CD14-positive monocyte (primary cell): ENCODE measurements at regions not wholly inside any gene's neighbourhood (a gene's known extent, or its start where the extent isn't known, plus 50 kb on each side); places are given as distances from the start of the nearest gene placed in this dataset.

Source experiments
- DNase-seq, 3 donors: peaks; one replicate each; pipeline ENCODE4 v3.0.0-alpha.2; 2011 to 2022
- H2AFZ ChIP-seq: 2 replicates; pipeline ENCODE4 v1.6.0; 2012; ENCODE audit warnings: mild to moderate bottlenecking, low read depth, low read length, inconsistent platforms; ENCODE audit not compliant: insufficient read depth, poor library complexity, severe bottlenecking
- H3K27ac ChIP-seq, 2 donors: 1 replicate in 1 of 2; 2 replicates in 1 of 2; pipeline ENCODE4 v1.5.1; 2012 to 2013; ENCODE audit warnings: low read length in 2 of 2, control low read depth in 1 of 2, inconsistent platforms in 1 of 2, low read depth in 1 of 2, mild to moderate bottlenecking in 1 of 2
- H3K27me3 ChIP-seq, 2 donors: one replicate each; pipeline versions ENCODE4 v1.6.0 to v1.6.1; 2011 to 2013; ENCODE audit warnings: low read length in 2 of 2; ENCODE audit not compliant: control insufficient read depth in 2 of 2, insufficient read depth in 2 of 2
- H3K36me3 ChIP-seq, 2 donors: replicated peaks in 1 of 2; 1 replicate in 1 of 2; 2 replicates in 1 of 2; pipeline versions ENCODE4 v1.5.1 to v1.6.1; 2012 to 2013; ENCODE audit warnings: low read length in 2 of 2, control low read depth in 1 of 2, inconsistent platforms in 1 of 2, mild to moderate bottlenecking in 1 of 2; ENCODE audit not compliant: insufficient read depth in 2 of 2, control insufficient read depth in 1 of 2
- H3K4me1 ChIP-seq, 2 donors: 1 replicate in 1 of 2; 2 replicates in 1 of 2; pipeline versions ENCODE4 v1.5.1 to v1.6.1; 2012 to 2013; ENCODE audit warnings: low read length in 2 of 2, control low read depth in 1 of 2, inconsistent platforms in 1 of 2, mild to moderate bottlenecking in 1 of 2, moderate library complexity in 1 of 2; ENCODE audit not compliant: insufficient read depth in 2 of 2, control insufficient read depth in 1 of 2
- H3K4me2 ChIP-seq: replicated peaks from 2 replicates; pipeline ENCODE3; 2012; ENCODE audit warnings: low read length, moderate library complexity, mild to moderate bottlenecking; ENCODE audit not compliant: poor library complexity, severe bottlenecking; ENCODE audit errors: extremely low read depth
- H3K4me3 ChIP-seq, 3 experiments: fragments of 200-600 bp in 1 of 3; sonication (generic) in 1 of 3; replicated peaks in 1 of 3; 1 replicate in 2 of 3; 2 replicates in 1 of 3; pipeline ENCODE4 v1.5.1; 2011 to 2013; ENCODE audit warnings: low read length in 3 of 3, mild to moderate bottlenecking in 3 of 3, control low read depth in 2 of 3, low read depth in 2 of 3, inconsistent platforms in 1 of 3, moderate library complexity in 1 of 3
- H3K79me2 ChIP-seq: 2 replicates; pipeline ENCODE4 v1.6.0; 2012; ENCODE audit warnings: mild to moderate bottlenecking, control low read depth, inconsistent platforms, low read length, moderate library complexity; ENCODE audit not compliant: insufficient read depth
- H3K9ac ChIP-seq: 2 replicates; pipeline ENCODE4 v1.6.0; 2017; ENCODE audit warnings: low read length, mild to moderate bottlenecking; ENCODE audit not compliant: insufficient read depth, poor library complexity, severe bottlenecking
- H3K9me3 ChIP-seq, 2 donors: replicated peaks in 1 of 2; 1 replicate in 1 of 2; 2 replicates in 1 of 2; pipeline versions ENCODE4 v1.5.1 to v1.6.1; 2012 to 2013; ENCODE audit warnings: low read length in 2 of 2, control low read depth in 1 of 2; ENCODE audit not compliant: control insufficient read depth in 1 of 2, insufficient read depth in 1 of 2
- H4K20me1 ChIP-seq: 2 replicates; pipeline ENCODE4 v1.6.0; 2012; ENCODE audit warnings: mild to moderate bottlenecking, low read length, control low read depth, moderate library complexity; ENCODE audit not compliant: insufficient read depth
- H3K27ac Mint-ChIP-seq, 7 donors: one replicate each; pipeline ENCODE4 v1.8.0; 2020; ENCODE audit warnings: mild to moderate bottlenecking in 7 of 7, mixed read lengths in 7 of 7, moderate library complexity in 6 of 7, inconsistent platforms in 2 of 7
- H3K27me3 Mint-ChIP-seq, 3 donors: one replicate each; pipeline ENCODE4 v1.8.0; 2021 to 2022; ENCODE audit warnings: low read depth in 3 of 3, mild to moderate bottlenecking in 3 of 3, mixed read lengths in 3 of 3, moderate library complexity in 3 of 3, inconsistent platforms in 1 of 3
- H3K36me3 Mint-ChIP-seq, 2 donors: one replicate each; pipeline ENCODE4 v1.8.0; 2020; ENCODE audit warnings: mixed read lengths in 2 of 2, inconsistent platforms in 1 of 2, mild to moderate bottlenecking in 1 of 2
- H3K4me1 Mint-ChIP-seq: one replicate; pipeline ENCODE4 v1.8.0; 2020; ENCODE audit warnings: mild to moderate bottlenecking, mixed read lengths
- H3K4me3 Mint-ChIP-seq, 2 donors: one replicate each; pipeline ENCODE4 v1.8.0; 2020; ENCODE audit warnings: mild to moderate bottlenecking in 2 of 2, mixed read lengths in 2 of 2, moderate library complexity in 1 of 2
- H3K9me3 Mint-ChIP-seq, 7 donors: one replicate each; pipeline ENCODE4 v1.8.0; 2020 to 2022; ENCODE audit warnings: mixed read lengths in 7 of 7, mild to moderate bottlenecking in 6 of 7, moderate library complexity in 6 of 7, inconsistent platforms in 2 of 7
- CTCF ChIP-seq: fragments of 200-600 bp; IDR thresholded peaks from one replicate; pipeline ENCODE4 v1.8.0; 2022; ENCODE audit warnings: antibody characterized with exemption, mild to moderate bottlenecking
- WGBS: methylation state at CpG from one replicate; pipeline ENCODE4 v1.1.5; 2013; ENCODE audit warnings: missing lambda C conversion rate; ENCODE audit not compliant: insufficient coverage; 5-methylcytosine and 5-hydroxymethylcytosine counted together
- intact Hi-C, 2 donors: fragments of 100-400 bp; cut with micrococcal nuclease; formaldehyde crosslinking; loops; one replicate each; pipeline versions ENCODE4 v1.15.0 to v1.15.1; 2023

- Histone ChIP-seq H3K4me1 (no peaks in the 10 kb centered on the region), H3K36me3 (no peaks in the 10 kb centered on the region), H4K20me1 (no peaks in the 10 kb centered on the region), H3K9ac (no peak overlapping the region), H3K27me3 (peaks cover 21 to 30% of the 10 kb centered on the region in 2 donors), H3K4me3 (no peak overlapping the region), H3K27ac (no peak overlapping the region), H2AFZ (no peak overlapping the region), H3K4me2 (no peak overlapping the region), H3K9me3 (peaks cover 0 to 9% of the 10 kb centered on the region in 2 donors), H3K79me2 (no peaks in the 10 kb centered on the region)
- Mint-ChIP-seq H3K4me3 (no peak overlapping the region), H3K4me1 (no peaks in the 10 kb centered on the region), H3K9me3 (peaks cover 0 to 10% (median 8%) of the 10 kb centered on the region in 7 donors), H3K27ac (no peak overlapping the region), H3K36me3 (no peaks in the 10 kb centered on the region), H3K27me3 (peaks cover 18 to 23% (median 19%) of the 10 kb centered on the region in 3 donors)
- no peak for DNase-seq
- no CpG with 5 or more reads among the region's 2 CpGs for WGBS
- intact Hi-C loops = no loop called here
- no peak for TF ChIP-seq CTCF
Measured at GRCh38 chr6:17002123-17002522, 99.7 kb upstream of the STMND1 start.

- WGBS = no CpG with 5 or more reads among the region's 1 CpG
- TF ChIP-seq CTCF = no peak
Measured at GRCh38 chr6:17001188-17001587, 100.7 kb upstream of the STMND1 start.

More at GRCh38 chr6:17001188-17001587, 100.7 kb upstream of the STMND1 start:
- Histone ChIP-seq H2AFZ (no peak overlapping the region), H3K4me2 (no peak overlapping the region), H3K9me3 (peaks cover 0 to 4% of the 10 kb centered on the region in 2 donors), H3K27ac (no peak overlapping the region), H3K4me1 (no peaks in the 10 kb centered on the region), H3K4me3 (no peak overlapping the region), H3K36me3 (no peaks in the 10 kb centered on the region), H3K27me3 (peaks cover 21 to 31% of the 10 kb centered on the region in 2 donors), H3K9ac (no peak overlapping the region), H3K79me2 (no peaks in the 10 kb centered on the region), H4K20me1 (no peaks in the 10 kb centered on the region)
- DNase-seq = no peak
- peaks cover 17 to 23% (median 18%) of the 10 kb centered on the region in 3 donors for H3K27me3 Mint-ChIP-seq
- no peaks in the 10 kb centered on the region for H3K36me3 Mint-ChIP-seq
- H3K4me1 Mint-ChIP-seq = no peaks in the 10 kb centered on the region
- intact Hi-C loops = no loop called here
- no peak overlapping the region for H3K4me3 Mint-ChIP-seq
- H3K27ac Mint-ChIP-seq = no peak overlapping the region
- peaks cover 0 to 4% (median 3%) of the 10 kb centered on the region in 7 donors for H3K9me3 Mint-ChIP-seq
